AG04450 (cell line): ENCODE measurements at regions not wholly inside any gene's neighbourhood (a gene's known extent, or its start where the extent isn't known, plus 50 kb on each side); places are given as distances from the start of the nearest gene placed in this dataset.
"Not testable (repeated sequence)": the region's sequence is repeated elsewhere in the genome, so short reads cannot be mapped to it uniquely, and the experiment has no call there.

Experiments
- CTCF ChIA-PET: fragments of 300-600, 350-600 bp; formaldehyde crosslinking; extraction: SDS; loops from one replicate; lab custom pipeline; 2022; ENCODE audit warnings: antibody characterized with exemption, inconsistent platforms; lab: Charles Lee
- POLR2A ChIA-PET: fragments of 350-600 bp; formaldehyde crosslinking; extraction: SDS; loops from one replicate; lab custom pipeline; 2021; ENCODE audit warnings: antibody characterized with exemption, inconsistent platforms; lab: Yijun Ruan, JAX
- DNase-seq: peaks from one replicate; pipeline ENCODE4 v3.0.0-alpha.2; 2011; ENCODE audit warnings: low read depth, low spot score
- H3K27ac ChIP-seq: one replicate; pipeline ENCODE4 v1.5.1; 2012; ENCODE audit warnings: low read depth, low read length, control low read depth
- H3K27me3 ChIP-seq: one replicate; pipeline ENCODE4 v1.6.0; 2012; ENCODE audit warnings: low read length; ENCODE audit not compliant: control insufficient read depth, insufficient read depth
- H3K4me3 ChIP-seq: 2 replicates; pipeline ENCODE4 v1.5.1; 2011; ENCODE audit warnings: mild to moderate bottlenecking, low read depth, low read length, control low read depth
- H3K9me3 ChIP-seq: 2 replicates; pipeline ENCODE4 v1.5.1; 2012; ENCODE audit warnings: low read length; ENCODE audit not compliant: control insufficient read depth, insufficient read depth
- CTCF ChIP-seq: IDR thresholded peaks from 2 replicates; pipeline ENCODE4 v1.5.1; 2011; ENCODE audit warnings: low read depth, low read length, control low read depth, inconsistent platforms

- no peaks in the 10 kb centered on the region for H3K9me3 ChIP-seq
- no peak overlapping the region for H3K27ac ChIP-seq
- CTCF ChIA-PET, result interaction anchor here (1.1 to 1.8 kb wide), 2 partner anchors 221 to 243 kb away, joined by 3 to 12 read pairs; no protein-coding TSS in a partner anchor
- no peaks in the 10 kb centered on the region for H3K27me3 ChIP-seq
- POLR2A ChIA-PET, result no interaction called here
- no peak overlapping the region for H3K4me3 ChIP-seq
- TF ChIP-seq CTCF, result no peak
- DNase-seq, result no peak
Observed at GRCh38 chr21:17682924-17683323, 70.2 kb upstream of the BTG3 start.

- H3K4me3 ChIP-seq, result no peak overlapping the region
- DNase-seq, result peak; percentile 37
- POLR2A ChIA-PET, result no interaction called here
- H3K27me3 ChIP-seq, result no peaks in the 10 kb centered on the region
- no peaks in the 10 kb centered on the region for H3K9me3 ChIP-seq
- CTCF ChIA-PET, result interaction anchor here (0.6 to 5.9 kb wide), 21 partner anchors 9 to 252 kb away, joined by 3 to 118 read pairs (median 4); no protein-coding TSS in a partner anchor
- no peak overlapping the region for H3K27ac ChIP-seq
- peak; percentile 83 for TF ChIP-seq CTCF
Observed at GRCh38 chr21:17679002-17679600, 66.4 kb upstream of the BTG3 start.

- H3K27me3 ChIP-seq, H3K27ac ChIP-seq, DNase-seq, H3K9me3 ChIP-seq, H3K4me3 ChIP-seq, POLR2A ChIA-PET: not testable (repeated sequence)
- CTCF ChIA-PET, result interaction anchor here (0.7 to 5.9 kb wide), 3 partner anchors 195 to 247 kb away, joined by 5 to 118 read pairs (median 56); no protein-coding TSS in a partner anchor
Observed at GRCh38 chr21:17676930-17677329, 64.2 kb upstream of the BTG3 start.

GRCh38 chr21:17674106-17674505 is 61.4 kb upstream of the BTG3 start:
- no peaks in the 10 kb centered on the region for H3K9me3 ChIP-seq
- no peak for TF ChIP-seq CTCF
- no peaks in the 10 kb centered on the region for H3K27me3 ChIP-seq
- ChIA-PET POLR2A (no interaction called here), CTCF (interaction anchor here (3.7 kb wide), 1 partner anchor 251 kb away, joined by 35 read pairs; no protein-coding TSS in a partner anchor)
- DNase-seq, result no peak
- H3K4me3 ChIP-seq, result no peak overlapping the region
- no peak overlapping the region for H3K27ac ChIP-seq

- Histone ChIP-seq H3K9me3 (no peaks in the 10 kb centered on the region), H3K27ac (no peak overlapping the region), H3K27me3 (no peaks in the 10 kb centered on the region), H3K4me3 (no peak overlapping the region)
- no peak for TF ChIP-seq CTCF
- DNase-seq, result no peak
- CTCF ChIA-PET, result interaction anchor here (3.7 kb wide), 1 partner anchor 252 kb away, joined by 35 read pairs; no protein-coding TSS in a partner anchor
- POLR2A ChIA-PET, result no interaction called here
Observed at GRCh38 chr21:17673261-17674020, 60.7 kb upstream of the BTG3 start.
